PC-9 (cell line): ENCODE measurements at regions not wholly inside any gene's neighbourhood (a gene's known extent, or its start where the extent isn't known, plus 50 kb on each side); places are given as distances from the start of the nearest gene placed in this dataset.

ENCODE experiments used
- CTCF ChIP-seq: fragments of 200-600 bp; sonication (generic); conservative IDR thresholded peaks from 2 replicates; pipeline ENCODE4 v1.6.1; 2017; ENCODE audit warnings: mixed run types, antibody characterized with exemption, mild to moderate bottlenecking, moderate library complexity
- EZH2 ChIP-seq: fragments of 200-600 bp; sonication (generic); IDR thresholded peaks from 2 replicates; pipeline ENCODE4 v1.8.0; 2017; ENCODE audit warnings: antibody characterized with exemption, low read depth

DNA sequence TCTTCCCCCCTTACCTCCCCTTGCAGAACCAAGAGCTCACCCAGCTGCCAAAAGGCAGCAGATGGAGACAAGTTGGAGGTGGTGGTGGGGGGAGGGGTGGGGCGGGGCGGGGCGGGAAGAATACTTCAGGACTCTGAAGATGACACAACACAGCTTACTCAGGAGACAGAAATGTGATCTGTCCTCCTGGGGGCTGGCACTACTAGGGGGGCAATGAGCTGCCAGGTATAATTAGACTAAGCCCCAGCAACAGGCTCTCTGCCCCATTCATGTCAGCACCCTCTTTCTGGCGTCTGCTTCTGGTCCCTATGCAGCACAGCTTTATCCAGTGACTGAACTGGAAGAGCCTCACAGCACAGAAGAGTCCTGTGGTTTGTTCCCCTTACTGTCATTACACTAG, 407.0 kb downstream of the MED13L start:
- no peak for TF ChIP-seq CTCF
- no peak for TF ChIP-seq EZH2
